K562 (cell line): ENCODE measurements at regions not wholly inside any gene's neighbourhood (a gene's known extent, or its start where the extent isn't known, plus 50 kb on each side); places are given as distances from the start of the nearest gene placed in this dataset.

Experiments
- ATAC-seq: fragments of 200-7000 bp; cut with Tn5 transposase; 3 replicates; pipeline ENCODE4 v1.9.1; 2020; ENCODE audit warnings: moderate library complexity
- BruUV-seq: library from RNA; stranded (reverse); fragments of 400-500 nt; replicated peaks from 2 replicates; lab custom pipeline; 2021; lab: Mats Ljungman, UMichigan
- CTCF ChIA-PET: fragments of 300-600 bp; formaldehyde crosslinking; extraction: SDS; loops from one replicate; lab custom pipeline; 2021; ENCODE audit warnings: low intra/inter-chr PET ratio; lab: Yijun Ruan, JAX
- POLR2A ChIA-PET: fragments of 300-600, 350-650 bp; sonication (Branson Sonifier 250); formaldehyde crosslinking; extraction: SDS; loops from one replicate; lab custom pipeline; 2021; ENCODE audit warnings: antibody characterized with exemption, inconsistent platforms; lab: Yijun Ruan, JAX
- DNase-seq, 4 experiments: peaks; one replicate each; pipeline versions ENCODE4 v3.0.0 to v3.0.0-alpha.2; 2011 to 2018; ENCODE audit warnings: low spot score in 3 of 4, mixed read lengths in 3 of 4; ENCODE audit errors: extremely low read depth in 1 of 4
- FAIRE-seq: peaks from 2 replicates; lab custom pipeline; 2011; peaks lifted over from hg19 to GRCh38; lab: Jason Lieb, UNC
- H2AFZ ChIP-seq: 2 replicates; pipeline ENCODE4 v1.6.0; 2011; ENCODE audit warnings: low read depth, low read length, control low read depth, inconsistent platforms
- H3K27ac ChIP-seq: fragments of 200-600 bp; 3 replicates; pipeline ENCODE4 v1.8.0; 2011; ENCODE audit warnings: low read depth, mild to moderate bottlenecking, control low read depth, inconsistent platforms, low read length, moderate library complexity, mixed read lengths; ENCODE audit errors: extremely low read depth
- H3K27me3 ChIP-seq, 2 experiments: fragments of 300-600 bp in 1 of 2; 2 replicates in 1 of 2; 3 replicates in 1 of 2; pipeline versions ENCODE4 v1.6.0 to v1.8.0; 2011; ENCODE audit warnings: inconsistent platforms in 2 of 2, low read length in 2 of 2, mild to moderate bottlenecking in 1 of 2, mixed read lengths in 1 of 2, moderate library complexity in 1 of 2; ENCODE audit not compliant: control insufficient read depth in 2 of 2, insufficient read depth in 2 of 2
- H3K36me3 ChIP-seq: fragments of 300-600 bp; 3 replicates; pipeline ENCODE4 v1.8.0; 2011; ENCODE audit warnings: mild to moderate bottlenecking, low read length, inconsistent platforms; ENCODE audit not compliant: control insufficient read depth, insufficient read depth
- H3K4me1 ChIP-seq, 2 experiments: fragments of 200-600 bp in 1 of 2; replicated peaks in 1 of 2; 2 replicates in 1 of 2; 3 replicates in 1 of 2; pipeline versions ENCODE4 v1.5.1 to v1.8.0; 2011; ENCODE audit warnings: inconsistent platforms in 2 of 2, low read length in 2 of 2, mild to moderate bottlenecking in 1 of 2, mixed read lengths in 1 of 2, moderate library complexity in 1 of 2; ENCODE audit not compliant: control insufficient read depth in 2 of 2, insufficient read depth in 2 of 2
- H3K4me2 ChIP-seq: 2 replicates; pipeline ENCODE4 v1.6.1; 2011; ENCODE audit warnings: low read length, control low read depth, inconsistent platforms, mixed read lengths; ENCODE audit not compliant: insufficient read depth
- H3K4me3 ChIP-seq: fragments of 200-600 bp; sonication (generic), shearing (Covaris generic); 2 replicates; pipeline ENCODE4 v1.5.1; 2016; ENCODE audit warnings: control low read depth, inconsistent platforms
- H3K79me2 ChIP-seq: fragments of 200-600 bp; 3 replicates; pipeline ENCODE4 v1.8.0; 2011; ENCODE audit warnings: low read length, inconsistent platforms; ENCODE audit not compliant: control insufficient read depth, insufficient read depth
- H3K9ac ChIP-seq, 2 experiments: 2 replicates each; pipeline versions ENCODE4 v1.6.0 to v1.6.1; 2011; ENCODE audit warnings: low read depth in 2 of 2, low read length in 2 of 2, control low read depth in 1 of 2, inconsistent platforms in 1 of 2, mild to moderate bottlenecking in 1 of 2, mixed read lengths in 1 of 2; ENCODE audit not compliant: insufficient read depth in 1 of 2
- H3K9me1 ChIP-seq: one replicate; pipeline ENCODE4 v1.6.0; 2011; ENCODE audit warnings: inconsistent platforms, mild to moderate bottlenecking, low read length, moderate library complexity; ENCODE audit not compliant: control insufficient read depth, insufficient read depth
- H3K9me3 ChIP-seq: replicated peaks from 2 replicates; pipeline ENCODE4 v1.5.1; 2011; ENCODE audit warnings: low read depth, low read length, inconsistent platforms; ENCODE audit not compliant: control insufficient read depth, insufficient read depth
- H4K20me1 ChIP-seq: replicated peaks from 2 replicates; pipeline ENCODE4 v1.6.1; 2011; ENCODE audit warnings: low read length, inconsistent platforms, mixed read lengths; ENCODE audit not compliant: control insufficient read depth, insufficient read depth
- BCOR ChIP-seq: fragments of 450-650 bp; IDR thresholded peaks from 2 replicates; pipeline ENCODE4 v1.6.1; 2016
- BRCA1 ChIP-seq, 2 experiments: fragments of 450-650 bp in 1 of 2; sonication (generic) in 1 of 2; formaldehyde crosslinking in 1 of 2; IDR thresholded peaks; 2 replicates each; pipeline versions ENCODE4 v1.5.0 to v1.6.1; 2017 to 2020; ENCODE audit warnings: mild to moderate bottlenecking in 1 of 2, missing genetic modification reagents in 1 of 2
- HNRNPK ChIP-seq: fragments of 200-400 bp; formaldehyde crosslinking; IDR thresholded peaks from one replicate; pipeline ENCODE4 v1.6.1; 2018; ENCODE audit warnings: mild to moderate bottlenecking, low read depth, low read length; ENCODE audit not compliant: poor library complexity, severe bottlenecking
- HNRNPL ChIP-seq: fragments of 200-400 bp; formaldehyde crosslinking; IDR thresholded peaks from 2 replicates; pipeline ENCODE4 v1.6.1; 2017; ENCODE audit warnings: low read depth, mild to moderate bottlenecking, low read length
- KDM4B ChIP-seq, 2 experiments: fragments of 450-650 bp in 1 of 2; sonication (generic) in 1 of 2; IDR thresholded peaks; 2 replicates each; pipeline ENCODE4 v1.6.1; 2016 to 2017; ENCODE audit warnings: borderline replicate concordance in 2 of 2, antibody characterized with exemption in 1 of 2, low read depth in 1 of 2, mild to moderate bottlenecking in 1 of 2
- MAFG ChIP-seq: fragments of 450-650 bp; conservative IDR thresholded peaks from 2 replicates; pipeline ENCODE4 v1.6.1; 2016; ENCODE audit warnings: missing genetic modification characterization, missing compliant biosample characterization
- MAZ ChIP-seq, 2 experiments: fragments of 450-650 bp in 1 of 2; sonication (generic) in 1 of 2; formaldehyde crosslinking; IDR thresholded peaks in 1 of 2; conservative IDR thresholded peaks in 1 of 2; 2 replicates each; pipeline versions ENCODE4 v1.4.0 to v1.5.0; 2020; ENCODE audit warnings: mild to moderate bottlenecking in 1 of 2, missing genetic modification reagents in 1 of 2
- RAD21 ChIP-seq, 2 experiments: fragments of 250-450 bp in 1 of 2; fragments of 450-650 bp in 1 of 2; sonication (Bioruptor Pico) in 1 of 2; formaldehyde crosslinking in 1 of 2; IDR thresholded peaks in 1 of 2; conservative IDR thresholded peaks in 1 of 2; 2 replicates each; pipeline versions ENCODE4 v1.4.0 to v1.8.0; 2020 to 2022; ENCODE audit warnings: mild to moderate bottlenecking in 2 of 2, moderate library complexity in 1 of 2
- RBFOX2 ChIP-seq: fragments of 200-400 bp; formaldehyde crosslinking; IDR thresholded peaks from 2 replicates; pipeline ENCODE4 v1.6.1; 2017; ENCODE audit warnings: low read depth, mild to moderate bottlenecking, low read length, moderate library complexity
- ZNF12 ChIP-seq: sonication (generic); formaldehyde crosslinking; IDR thresholded peaks from 2 replicates; pipeline ENCODE4 v1.4.0; 2020; ENCODE audit warnings: mild to moderate bottlenecking, missing genetic modification reagents
- ZNF263 ChIP-seq: sonication (generic); formaldehyde crosslinking; IDR thresholded peaks from 2 replicates; pipeline ENCODE4 v1.8.0; 2022; ENCODE audit warnings: mild to moderate bottlenecking, missing genetic modification reagents, borderline replicate concordance
- WGBS: fragments of 100-300 bp; shearing (Covaris generic); methylation state at CpG from one replicate; pipeline ENCODE4 v1.1.6; 2016; ENCODE audit warnings: low coverage, mixed read lengths; ENCODE audit not compliant: insufficient coverage; ENCODE audit errors: missing lambda C conversion rate; 5-methylcytosine and 5-hydroxymethylcytosine counted together
- in situ Hi-C: fragments of 300-500 bp; cut with MboI; formaldehyde crosslinking; loops from 4 replicates; pipeline ENCODE4 v1.15.0; 2018; ENCODE audit warnings: inconsistent platforms, mixed read lengths
- intact Hi-C: fragments of 100-400 bp; cut with micrococcal nuclease; formaldehyde crosslinking; loops from 2 replicates; pipeline ENCODE4 v1.14.2; 2022
- TF ChIP-seq, protein P1 (sequence below): fragments of 250-450 bp; sonication (Bioruptor Pico); IDR thresholded peaks from 2 replicates; pipeline ENCODE4 v1.8.0; 2021; ENCODE audit warnings: moderate library complexity, mild to moderate bottlenecking, inconsistent platforms
- TF ChIP-seq, protein P2 (sequence below): sonication (generic); formaldehyde crosslinking; IDR thresholded peaks from 2 replicates; pipeline ENCODE4 v1.5.0; 2020; ENCODE audit warnings: missing genetic modification reagents

DNA sequence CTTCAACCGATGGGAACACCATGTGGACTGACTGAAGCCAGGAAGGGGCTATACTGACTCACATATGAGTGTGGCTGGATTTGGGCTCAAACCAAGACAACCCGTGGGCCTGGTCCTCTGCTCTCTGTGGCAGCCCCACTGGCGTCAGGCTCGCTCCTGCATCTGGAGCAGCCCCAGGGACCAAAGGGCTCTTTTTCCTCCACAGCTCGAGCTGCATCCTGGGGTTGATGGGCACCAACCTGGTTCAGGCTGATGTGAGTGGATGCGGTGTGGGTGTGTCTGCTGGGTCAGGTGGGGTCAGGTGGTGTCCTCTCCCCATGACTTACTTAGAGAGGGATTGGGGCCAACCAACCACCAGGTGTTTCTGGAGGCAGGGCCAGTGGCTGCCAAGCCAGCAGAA is 303.0 kb upstream of the AJAP1 start:
- in situ Hi-C loops = no loop called here
- WGBS = 0% methylated on average over 6 of the region's 6 CpGs
- Histone ChIP-seq H3K27ac (no peak overlapping the region), H3K9me1 (peaks cover 3% of the 10 kb centered on the region), H3K79me2 (no peaks in the 10 kb centered on the region), H3K36me3 (no peaks in the 10 kb centered on the region), H3K27me3 (peaks cover 0 to 14% of the 10 kb centered on the region in 2 experiments; a peak in 2 of 5 replicates), H4K20me1 (no peaks in the 10 kb centered on the region), H3K4me1 (no peaks in the 10 kb centered on the region), H3K9me3 (no peaks in the 10 kb centered on the region), H3K9ac (no peak overlapping the region), H2AFZ (no peak overlapping the region), H3K4me3 (no peak overlapping the region), H3K4me2 (no peak overlapping the region)
- DNase-seq (no peak), ATAC-seq (no peak), FAIRE-seq (no peak)
- intact Hi-C loops = no loop called here
- TF ChIP-seq RBFOX2 = no peak
- TF ChIP-seq RAD21 (CRISPR knock-in tag; conservative IDR thresholded peaks at IDR 0.05 in 1 of 2, IDR thresholded peaks at IDR 0.05 in 1 of 2) = no peak
- TF ChIP-seq ZNF12 (CRISPR knock-in tag) = no peak
- no peak for TF ChIP-seq HNRNPK
- TF ChIP-seq MAZ (CRISPR knock-in tag; conservative IDR thresholded peaks at IDR 0.05 in 1 of 2, IDR thresholded peaks at IDR 0.05 in 1 of 2) = no peak
- TF ChIP-seq MAFG (tag) = no peak
- no peak for TF ChIP-seq KDM4B (IDR thresholded peaks at IDR 0.05; ENCODE audit: borderline replicate concordance in 2 of 2, low read depth in 1 of 2)
- TF ChIP-seq ZNF263 (CRISPR knock-in tag) = no peak
- TF ChIP-seq HNRNPL = no peak
- TF ChIP-seq, protein P1, sequence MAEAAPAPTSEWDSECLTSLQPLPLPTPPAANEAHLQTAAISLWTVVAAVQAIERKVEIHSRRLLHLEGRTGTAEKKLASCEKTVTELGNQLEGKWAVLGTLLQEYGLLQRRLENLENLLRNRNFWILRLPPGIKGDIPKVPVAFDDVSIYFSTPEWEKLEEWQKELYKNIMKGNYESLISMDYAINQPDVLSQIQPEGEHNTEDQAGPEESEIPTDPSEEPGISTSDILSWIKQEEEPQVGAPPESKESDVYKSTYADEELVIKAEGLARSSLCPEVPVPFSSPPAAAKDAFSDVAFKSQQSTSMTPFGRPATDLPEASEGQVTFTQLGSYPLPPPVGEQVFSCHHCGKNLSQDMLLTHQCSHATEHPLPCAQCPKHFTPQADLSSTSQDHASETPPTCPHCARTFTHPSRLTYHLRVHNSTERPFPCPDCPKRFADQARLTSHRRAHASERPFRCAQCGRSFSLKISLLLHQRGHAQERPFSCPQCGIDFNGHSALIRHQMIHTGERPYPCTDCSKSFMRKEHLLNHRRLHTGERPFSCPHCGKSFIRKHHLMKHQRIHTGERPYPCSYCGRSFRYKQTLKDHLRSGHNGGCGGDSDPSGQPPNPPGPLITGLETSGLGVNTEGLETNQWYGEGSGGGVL = no peak
- TF ChIP-seq BCOR = no peak
- TF ChIP-seq, protein P2, sequence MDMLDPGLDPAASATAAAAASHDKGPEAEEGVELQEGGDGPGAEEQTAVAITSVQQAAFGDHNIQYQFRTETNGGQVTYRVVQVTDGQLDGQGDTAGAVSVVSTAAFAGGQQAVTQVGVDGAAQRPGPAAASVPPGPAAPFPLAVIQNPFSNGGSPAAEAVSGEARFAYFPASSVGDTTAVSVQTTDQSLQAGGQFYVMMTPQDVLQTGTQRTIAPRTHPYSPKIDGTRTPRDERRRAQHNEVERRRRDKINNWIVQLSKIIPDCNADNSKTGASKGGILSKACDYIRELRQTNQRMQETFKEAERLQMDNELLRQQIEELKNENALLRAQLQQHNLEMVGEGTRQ = no peak
- TF ChIP-seq BRCA1 (IDR thresholded peaks at IDR 0.05) = no peak
- TF ChIP-seq BRCA1 (CRISPR knock-in tag; IDR thresholded peaks at IDR 0.05) = no peak
- CTCF ChIA-PET = no interaction called here
- POLR2A ChIA-PET = no interaction called here
- BruUV-seq = no TSS peak
